GM19238 (cell line): ENCODE measurements at regions not wholly inside any gene's neighbourhood (a gene's known extent, or its start where the extent isn't known, plus 50 kb on each side); places are given as distances from the start of the nearest gene placed in this dataset.

Source experiments
- DNase-seq: peaks from one replicate; pipeline ENCODE4 v3.0.0; 2011; ENCODE audit warnings: low spot score; ENCODE audit not compliant: insufficient read length

- DNase-seq = no peak
Measured at GRCh38 chr3:148146241-148146640, 551.5 kb upstream of the AGTR1 start.

GRCh38 chr3:148146947-148147826 is 550.5 kb upstream of the AGTR1 start:
- no peak for DNase-seq

GRCh38 chr3:148147903-148148302 is 549.8 kb upstream of the AGTR1 start:
- no peak for DNase-seq

GRCh38 chr3:148149556-148149955 is 548.1 kb upstream of the AGTR1 start:
- no peak for DNase-seq

- DNase-seq = no peak
Measured at GRCh38 chr3:148150141-148150540, 547.6 kb upstream of the AGTR1 start.

- DNase-seq = no peak
Measured at GRCh38 chr3:148158210-148158609, 539.5 kb upstream of the AGTR1 start.

- no peak for DNase-seq
Measured at GRCh38 chr3:148162132-148162531, 535.6 kb upstream of the AGTR1 start.

- DNase-seq = no peak
Measured at GRCh38 chr3:148168347-148168746, 529.4 kb upstream of the AGTR1 start.

- no peak for DNase-seq
Measured at GRCh38 chr3:148173851-148174250, 523.9 kb upstream of the AGTR1 start.

GRCh38 chr3:148175214-148175613 is 522.5 kb upstream of the AGTR1 start:
- no peak for DNase-seq

- no peak for DNase-seq
Measured at GRCh38 chr3:148178503-148178902, 519.2 kb upstream of the AGTR1 start.

- no peak for DNase-seq
Measured at GRCh38 chr3:148184798-148185197, 512.9 kb upstream of the AGTR1 start.

GRCh38 chr3:148186881-148187280 is 510.8 kb upstream of the AGTR1 start:
- no peak for DNase-seq

- DNase-seq = no peak
Measured at GRCh38 chr3:148187296-148187695, 510.4 kb upstream of the AGTR1 start.

- no peak for DNase-seq
Measured at GRCh38 chr3:148190441-148190990, 507.2 kb upstream of the AGTR1 start.

- DNase-seq = no peak
Measured at GRCh38 chr3:148191966-148192365, 505.7 kb upstream of the AGTR1 start.

GRCh38 chr3:148197061-148197460 is 500.6 kb upstream of the AGTR1 start:
- no peak for DNase-seq

GRCh38 chr3:148202386-148202785 is 495.3 kb upstream of the AGTR1 start:
- DNase-seq = no peak

- no peak for DNase-seq
Measured at GRCh38 chr3:148203297-148204010, 494.2 kb upstream of the AGTR1 start.

GRCh38 chr3:148204131-148204530 is 493.6 kb upstream of the AGTR1 start:
- no peak for DNase-seq

GRCh38 chr3:148205977-148206376 is 491.7 kb upstream of the AGTR1 start:
- DNase-seq = no peak

GRCh38 chr3:148206446-148206845 is 491.3 kb upstream of the AGTR1 start:
- no peak for DNase-seq
